HUDEP-2 (cell line): ENCODE measurements at regions not wholly inside any gene's neighbourhood (a gene's known extent, or its start where the extent isn't known, plus 50 kb on each side); places are given as distances from the start of the nearest gene placed in this dataset.

Source experiments
- DNase-seq, 76 experiments: peaks; one replicate each; lab custom pipeline; 2025; ENCODE audit not compliant: unreplicated experiment in 76 of 76; lab: John Stamatoyannopoulos, UW

GRCh38 chr2:181332044-181332605, 125.1 kb upstream of the ITGA4 start:
- no peak for DNase-seq

- no peak for DNase-seq
These were observed 122.9 kb upstream of the ITGA4 start for GRCh38 chr2:181334158-181334826.

GRCh38 chr2:181340891-181341290, 116.3 kb upstream of the ITGA4 start:
- DNase-seq: no peak

- peak in 5 of 76 experiments; percentile 7 to 35 (median 18) for DNase-seq
These were observed 115.2 kb upstream of the ITGA4 start for GRCh38 chr2:181341855-181342600.

GRCh38 chr2:181348107-181348837, 108.9 kb upstream of the ITGA4 start:
- DNase-seq: no peak

GRCh38 chr2:181352158-181352557, 105.0 kb upstream of the ITGA4 start:
- no peak for DNase-seq

- peak in 2 of 76 experiments; percentile 9 to 10 for DNase-seq
These were observed 102.6 kb upstream of the ITGA4 start for GRCh38 chr2:181354626-181355025.

- DNase-seq: no peak
These were observed 100.6 kb upstream of the ITGA4 start for GRCh38 chr2:181356526-181357130.

- DNase-seq: no peak
These were observed 99.2 kb upstream of the ITGA4 start for GRCh38 chr2:181357979-181358378.

- no peak for DNase-seq
These were observed 94.6 kb upstream of the ITGA4 start for GRCh38 chr2:181362561-181362960.

- no peak for DNase-seq
These were observed 94.0 kb upstream of the ITGA4 start for GRCh38 chr2:181363164-181363563.

GRCh38 chr2:181364492-181365170, 92.6 kb upstream of the ITGA4 start:
- no peak for DNase-seq

- peak in 14 of 76 experiments; percentile 13 to 80 (median 46) for DNase-seq
These were observed 90.5 kb upstream of the ITGA4 start for GRCh38 chr2:181366675-181367175.

GRCh38 chr2:181367411-181367810, 89.8 kb upstream of the ITGA4 start:
- DNase-seq: peak in 74 of 76 experiments; percentile 20 to 95 (median 78)

- DNase-seq: peak in 40 of 76 experiments; percentile 6 to 88 (median 64)
These were observed 89.2 kb upstream of the ITGA4 start for GRCh38 chr2:181367906-181368435.

- no peak for DNase-seq
These were observed 87.1 kb upstream of the ITGA4 start for GRCh38 chr2:181370126-181370525.

GRCh38 chr2:181371195-181371594, 86.0 kb upstream of the ITGA4 start:
- DNase-seq: no peak

GRCh38 chr2:181371782-181372645, 85.2 kb upstream of the ITGA4 start:
- no peak for DNase-seq

- peak in 1 of 76 experiments; percentile 8 for DNase-seq
These were observed 84.5 kb upstream of the ITGA4 start for GRCh38 chr2:181372646-181373040.
